Mammary epithelial cell (primary cell): ENCODE measurements at regions not wholly inside any gene's neighbourhood (a gene's known extent, or its start where the extent isn't known, plus 50 kb on each side); places are given as distances from the start of the nearest gene placed in this dataset.

Experiments
- EZH2 ChIP-seq: IDR thresholded peaks from 2 replicates; pipeline ENCODE4 v1.6.1; 2012; ENCODE audit warnings: low read length, inconsistent platforms, borderline replicate concordance
- TF ChIP-seq, protein P1 (sequence below), 2 donors: IDR thresholded peaks in 1 of 2; conservative IDR thresholded peaks in 1 of 2; 2 replicates each; pipeline ENCODE4 v1.5.1; 2011 to 2012; ENCODE audit warnings: inconsistent platforms in 2 of 2, low read length in 2 of 2, mild to moderate bottlenecking in 2 of 2, control low read depth in 1 of 2, low read depth in 1 of 2; ENCODE audit not compliant: insufficient read depth in 1 of 2; ENCODE audit errors: extremely low read depth in 1 of 2

DNA sequence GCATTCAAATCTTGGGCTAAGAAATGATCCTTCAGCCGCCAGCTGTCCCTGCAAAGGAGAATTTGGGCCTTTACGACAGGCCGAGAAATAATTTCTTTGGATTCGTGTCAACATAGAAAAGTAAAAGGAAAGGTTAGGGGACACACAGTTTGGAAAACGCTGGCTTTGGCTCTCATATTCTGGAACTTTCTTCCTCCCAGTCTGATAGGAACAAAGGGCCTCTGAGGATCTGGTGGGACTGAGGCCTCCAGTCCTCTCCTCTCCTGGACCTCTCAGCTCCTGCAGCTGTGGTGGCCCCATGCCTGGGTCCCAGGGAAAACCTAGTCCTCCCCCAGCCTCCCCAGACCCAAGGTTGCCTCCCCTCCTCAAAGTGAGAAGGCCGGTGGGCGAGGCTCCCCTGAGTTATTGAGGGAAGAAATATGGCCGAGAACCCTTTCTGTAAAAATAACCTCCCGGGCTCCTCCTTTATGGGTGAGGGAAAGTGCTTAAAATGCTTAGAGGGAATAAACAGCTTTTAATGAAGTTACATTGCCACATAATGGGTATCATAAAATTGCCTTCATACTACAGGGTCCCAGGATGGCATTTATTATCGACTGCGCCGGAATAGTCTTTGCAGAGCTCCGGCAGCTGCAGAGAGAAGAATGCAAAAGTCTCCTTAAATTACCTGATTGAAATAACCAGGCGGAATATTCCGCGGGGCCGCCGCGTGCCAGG is 188.3 kb downstream of the PHETA1 start:
- TF ChIP-seq, protein P1, sequence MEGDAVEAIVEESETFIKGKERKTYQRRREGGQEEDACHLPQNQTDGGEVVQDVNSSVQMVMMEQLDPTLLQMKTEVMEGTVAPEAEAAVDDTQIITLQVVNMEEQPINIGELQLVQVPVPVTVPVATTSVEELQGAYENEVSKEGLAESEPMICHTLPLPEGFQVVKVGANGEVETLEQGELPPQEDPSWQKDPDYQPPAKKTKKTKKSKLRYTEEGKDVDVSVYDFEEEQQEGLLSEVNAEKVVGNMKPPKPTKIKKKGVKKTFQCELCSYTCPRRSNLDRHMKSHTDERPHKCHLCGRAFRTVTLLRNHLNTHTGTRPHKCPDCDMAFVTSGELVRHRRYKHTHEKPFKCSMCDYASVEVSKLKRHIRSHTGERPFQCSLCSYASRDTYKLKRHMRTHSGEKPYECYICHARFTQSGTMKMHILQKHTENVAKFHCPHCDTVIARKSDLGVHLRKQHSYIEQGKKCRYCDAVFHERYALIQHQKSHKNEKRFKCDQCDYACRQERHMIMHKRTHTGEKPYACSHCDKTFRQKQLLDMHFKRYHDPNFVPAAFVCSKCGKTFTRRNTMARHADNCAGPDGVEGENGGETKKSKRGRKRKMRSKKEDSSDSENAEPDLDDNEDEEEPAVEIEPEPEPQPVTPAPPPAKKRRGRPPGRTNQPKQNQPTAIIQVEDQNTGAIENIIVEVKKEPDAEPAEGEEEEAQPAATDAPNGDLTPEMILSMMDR (conservative IDR thresholded peaks at IDR 0.05 in 1 of 2, IDR thresholded peaks at IDR 0.05 in 1 of 2; ENCODE audit: extremely low read depth in 1 of 2, insufficient read depth in 1 of 2, low read depth in 1 of 2, low read length in 2 of 2) = no peak
- no peak for TF ChIP-seq EZH2
